ENCODE measurements at regions not wholly inside any gene's neighbourhood (a gene's known extent, or its start where the extent isn't known, plus 50 kb on each side); places are given as distances from the start of the nearest gene placed in this dataset.

- no CpG with 5 or more reads among the region's 3 CpGs for WGBS (ENCODE audit: extremely low coverage, insufficient read length, low lambda C conversion rate)
- peak overlapping the region in 1 of 3 experiments; percentile 4; a peak in 2 of 7 replicates for H3K27ac Mint-ChIP-seq
Observed at GRCh38 chr5:38726279-38726678, 119.5 kb upstream of the OSMR start.

More at GRCh38 chr5:38726279-38726678, 119.5 kb upstream of the OSMR start:
- H2AFZ ChIP-seq (ENCODE audit: low read length): no peak overlapping the region
- no peaks in the 10 kb centered on the region for H3K9me3 Mint-ChIP-seq
- H2BK120ac ChIP-seq (ENCODE audit: low read depth, low read length, poor library complexity, severe bottlenecking): no peak overlapping the region
- DNase-seq: no peak
- H2BK5ac ChIP-seq (ENCODE audit: insufficient read length, low read length): no peak overlapping the region
- H3K23ac ChIP-seq (ENCODE audit: insufficient read length, low read depth, low read length): no peak overlapping the region
- no peaks in the 10 kb centered on the region for H3K27me3 Mint-ChIP-seq (ENCODE audit: low read depth)
- no peaks in the 10 kb centered on the region for H3K79me2 ChIP-seq (ENCODE audit: insufficient read depth, low read length)
- H2BK20ac ChIP-seq (ENCODE audit: low read depth, low read length, poor library complexity, severe bottlenecking): no peak overlapping the region
- H3K9ac ChIP-seq (ENCODE audit: extremely low read depth, insufficient read length, low read length): no peak overlapping the region
- no peak for TF ChIP-seq CTCF (conservative IDR thresholded peaks at IDR 0.05)
- H3K14ac ChIP-seq (ENCODE audit: insufficient read depth, low read length): no peak overlapping the region
- H3K4me3 Mint-ChIP-seq: no peak overlapping the region
- H3K23me2 ChIP-seq (ENCODE audit: insufficient read length, low read depth, low read length, poor library complexity, severe bottlenecking): no peaks in the 10 kb centered on the region
- no peak overlapping the region for H2BK12ac ChIP-seq (ENCODE audit: insufficient read length, low read depth, low read length)
- H3K36me3 Mint-ChIP-seq (ENCODE audit: insufficient read depth in 1 of 3, low read depth in 3 of 3): no peaks in the 10 kb centered on the region
- no peak overlapping the region for H4K91ac ChIP-seq (ENCODE audit: insufficient read length, low read depth, low read length)
- no peak overlapping the region for H3K4me2 ChIP-seq (ENCODE audit: insufficient read depth, insufficient read length, low read length)
- H2AK5ac ChIP-seq (ENCODE audit: insufficient read length, low read length): no peak overlapping the region
- H3K79me1 ChIP-seq (ENCODE audit: insufficient read depth, low read depth, low read length, poor library complexity, severe bottlenecking): no peaks in the 10 kb centered on the region
- H3T11ph ChIP-seq (ENCODE audit: low read length): no peak overlapping the region
- no peaks in the 10 kb centered on the region for H4K20me1 ChIP-seq (ENCODE audit: control insufficient read depth, insufficient read depth, insufficient read length)
- peaks cover 26 to 31% of the 10 kb centered on the region in 2 experiments for H3K4me1 Mint-ChIP-seq
- H3K4me1 ChIP-seq (ENCODE audit: insufficient read depth, low read length): 0 out of 2 replicates have a peak, but pooled peaks cover 5% of the 10 kb centered on the region
- no peaks in the 10 kb centered on the region for H3K9me3 ChIP-seq (ENCODE audit: control insufficient read depth, low read depth, low read length)
- H3K27me3 ChIP-seq (ENCODE audit: insufficient read depth, low read length): no peaks in the 10 kb centered on the region
- H4K8ac ChIP-seq (replicated peaks; ENCODE audit: insufficient read length, low read depth, low read length): no peak overlapping the region
- H2BK15ac ChIP-seq (ENCODE audit: low read depth, low read length): no peak overlapping the region
- H3K18ac ChIP-seq (ENCODE audit: insufficient read length, low read depth, low read length): no peak overlapping the region
- H4K5ac ChIP-seq (ENCODE audit: insufficient read length, low read depth, low read length): no peak overlapping the region
- no peak overlapping the region for H3K56ac ChIP-seq (ENCODE audit: insufficient read length, low read depth, low read length)
- H3K27ac ChIP-seq (ENCODE audit: insufficient read length, low read depth, low read length): no peak overlapping the region
- no peak overlapping the region for H3K4ac ChIP-seq (ENCODE audit: low read depth, low read length)

All from H9 (cell line).